ENCODE measurements at regions not wholly inside any gene's neighbourhood (a gene's known extent, or its start where the extent isn't known, plus 50 kb on each side); places are given as distances from the start of the nearest gene placed in this dataset.

DNA sequence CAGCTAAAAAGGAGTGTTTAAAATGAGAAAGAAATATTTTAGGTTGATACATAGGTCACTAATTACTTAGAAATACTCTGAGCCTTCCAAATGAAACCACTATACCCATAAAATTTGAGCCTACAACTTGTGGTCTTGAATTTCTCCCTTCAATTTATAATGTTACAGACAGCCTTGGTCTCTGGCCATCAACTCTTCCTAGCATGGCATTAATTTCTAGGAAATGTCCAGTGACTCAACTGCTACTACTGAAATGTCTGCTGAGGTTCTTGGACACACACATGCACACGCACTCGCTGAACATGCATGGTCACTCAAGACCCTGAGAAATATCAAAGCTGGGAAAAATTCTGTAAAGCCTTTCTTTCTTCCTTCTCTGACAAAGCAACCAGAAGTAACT is 61.1 kb upstream of the SAMSN1 start:
- TF ChIP-seq CTCF (IDR thresholded peaks at IDR 0.05; ENCODE audit: low read depth, low read length) (no peak), POLR2A (IDR thresholded peaks at IDR 0.05; ENCODE audit: extremely low read depth, insufficient read length) (no peak), MAX (IDR thresholded peaks at IDR 0.05; ENCODE audit: low read depth, low read length) (no peak), MYC (IDR thresholded peaks at IDR 0.05; ENCODE audit: low read depth, low read length) (no peak)
